Skeletal muscle satellite cell (primary cell): ENCODE measurements at regions not wholly inside any gene's neighbourhood (a gene's known extent, or its start where the extent isn't known, plus 50 kb on each side); places are given as distances from the start of the nearest gene placed in this dataset.

Experiments used
- H3K27me3 ChIP-seq: 2 replicates; pipeline ENCODE4 v1.7.0; 2013; ENCODE audit warnings: low read length; ENCODE audit not compliant: control insufficient read depth, insufficient read depth
- H3K36me3 ChIP-seq: 2 replicates; pipeline ENCODE4 v1.7.0; 2013; ENCODE audit warnings: mild to moderate bottlenecking, control low read depth, low read length; ENCODE audit not compliant: insufficient read depth
- H3K4me1 ChIP-seq: 2 replicates; pipeline ENCODE4 v1.7.0; 2013; ENCODE audit warnings: low read length; ENCODE audit not compliant: control insufficient read depth, insufficient read depth
- H3K4me2 ChIP-seq: 2 replicates; pipeline ENCODE4 v1.7.0; 2013; ENCODE audit warnings: mild to moderate bottlenecking, low read length
- H3K4me3 ChIP-seq: 2 replicates; pipeline ENCODE4 v1.7.0; 2013; ENCODE audit warnings: low read length
- H3K9ac ChIP-seq: 2 replicates; pipeline ENCODE4 v1.7.0; 2013; ENCODE audit warnings: mild to moderate bottlenecking, low read depth, low read length, moderate library complexity
- H3K9me3 ChIP-seq: replicated peaks from 2 replicates; pipeline ENCODE4 v1.7.0; 2013; ENCODE audit warnings: mild to moderate bottlenecking, control low read depth, low read length

DNA sequence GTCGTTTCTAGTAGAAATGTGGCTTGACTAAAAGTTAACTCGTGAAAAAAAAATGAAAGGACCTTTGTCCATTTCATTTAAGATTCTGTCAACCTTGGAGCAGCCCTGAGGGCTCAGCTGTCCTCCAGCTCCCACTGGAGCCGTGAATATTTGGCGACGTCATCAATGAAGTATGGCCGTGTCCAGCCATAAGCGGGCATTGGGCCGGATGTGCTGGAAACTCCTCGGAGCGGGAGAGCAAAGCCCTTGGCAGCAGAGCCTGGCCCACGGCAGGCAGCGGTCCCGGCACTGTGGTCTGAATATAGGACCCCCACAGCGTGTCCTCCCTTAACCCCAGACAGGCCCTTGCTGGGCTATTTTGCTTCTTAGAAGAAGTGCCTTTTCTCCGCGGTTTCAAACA lies 50.0 kb downstream of the JAKMIP3 start:
- Histone ChIP-seq H3K36me3 (no peaks in the 10 kb centered on the region), H3K4me3 (no peak overlapping the region), H3K9ac (no peak overlapping the region), H3K27me3 (no peaks in the 10 kb centered on the region), H3K4me1 (no peaks in the 10 kb centered on the region), H3K4me2 (no peak overlapping the region), H3K9me3 (no peaks in the 10 kb centered on the region)

DNA sequence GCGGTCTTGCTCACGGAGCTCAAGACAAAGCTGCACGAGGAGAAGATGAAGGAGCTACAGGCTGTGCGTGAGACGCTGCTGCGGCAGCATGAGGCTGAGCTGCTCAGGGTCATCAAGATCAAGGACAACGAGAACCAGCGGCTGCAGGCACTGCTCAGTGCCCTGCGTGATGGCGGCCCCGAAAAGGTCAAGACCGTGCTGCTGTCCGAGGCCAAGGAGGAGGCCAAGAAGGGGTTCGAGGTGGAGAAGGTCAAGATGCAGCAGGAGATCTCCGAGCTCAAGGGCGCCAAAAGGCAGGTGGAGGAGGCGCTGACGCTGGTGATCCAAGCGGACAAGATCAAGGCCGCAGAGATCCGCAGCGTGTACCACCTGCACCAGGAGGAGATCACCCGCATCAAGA lies 51.4 kb downstream of the JAKMIP3 start:
- H3K4me3 ChIP-seq, result no peak overlapping the region
- no peaks in the 10 kb centered on the region for H3K9me3 ChIP-seq
- no peak overlapping the region for H3K4me2 ChIP-seq
- no peak overlapping the region for H3K9ac ChIP-seq
- H3K4me1 ChIP-seq, result no peaks in the 10 kb centered on the region
- H3K27me3 ChIP-seq, result no peaks in the 10 kb centered on the region
- no peaks in the 10 kb centered on the region for H3K36me3 ChIP-seq

DNA sequence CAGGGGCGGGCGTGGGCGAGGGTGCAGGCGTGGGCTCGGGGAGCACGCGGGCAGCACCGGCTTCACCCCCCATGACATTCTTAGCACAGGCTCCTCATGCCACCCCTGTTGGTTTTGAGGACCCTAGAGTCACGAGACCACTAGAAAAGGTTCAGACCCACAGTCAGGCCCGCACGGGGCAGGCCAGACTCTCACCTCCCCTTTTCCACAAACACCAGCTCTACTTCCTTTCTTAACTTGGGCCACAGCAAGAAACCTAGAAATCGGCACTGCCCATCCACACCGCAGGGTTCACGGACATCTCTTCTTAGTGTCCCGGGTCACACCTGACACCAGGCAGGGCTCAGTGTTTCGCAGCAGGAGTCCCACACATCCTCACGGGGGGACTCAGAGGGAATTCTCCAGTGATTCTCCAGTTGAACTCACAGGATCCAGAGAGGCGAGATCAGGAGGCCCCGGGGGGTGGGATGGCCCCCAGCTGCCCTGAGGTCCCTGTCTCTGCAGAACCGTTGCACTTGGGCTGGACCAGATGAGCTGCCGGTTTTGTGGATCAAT lies 52.0 kb downstream of the JAKMIP3 start:
- no peaks in the 10 kb centered on the region for H3K36me3 ChIP-seq
- H3K27me3 ChIP-seq, result no peaks in the 10 kb centered on the region

DNA sequence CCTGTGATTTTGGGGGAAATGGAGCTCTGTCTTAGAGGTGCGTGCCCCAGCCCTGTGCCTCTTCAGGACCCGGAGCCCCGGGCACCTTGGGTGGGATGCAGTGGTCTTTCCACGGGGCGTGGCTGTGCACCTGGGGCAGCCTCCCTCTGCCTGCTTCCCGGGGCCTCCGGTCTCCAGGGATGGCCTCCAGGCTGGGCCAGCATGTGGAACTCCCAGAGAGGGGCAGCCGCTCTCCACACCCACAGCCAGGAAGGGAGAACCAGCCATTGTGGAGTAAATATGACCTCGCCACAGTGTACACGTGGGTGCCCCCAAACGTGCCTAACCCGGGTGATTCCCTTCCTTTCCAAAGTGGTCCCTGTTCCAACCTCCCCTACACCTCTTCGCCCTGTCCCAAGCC lies 52.6 kb downstream of the JAKMIP3 start:
- no peaks in the 10 kb centered on the region for H3K4me1 ChIP-seq
- H3K9ac ChIP-seq, result no peak overlapping the region
- H3K4me2 ChIP-seq, result no peak overlapping the region
- H3K4me3 ChIP-seq, result no peak overlapping the region
- H3K36me3 ChIP-seq, result no peaks in the 10 kb centered on the region
- H3K27me3 ChIP-seq, result no peaks in the 10 kb centered on the region
- no peaks in the 10 kb centered on the region for H3K9me3 ChIP-seq

More for the DNA sequence above, 52.0 kb downstream of the JAKMIP3 start:
- H3K4me3 ChIP-seq, result no peak overlapping the region
- H3K4me1 ChIP-seq, result no peaks in the 10 kb centered on the region
- no peak overlapping the region for H3K4me2 ChIP-seq
- no peaks in the 10 kb centered on the region for H3K9me3 ChIP-seq
- no peak overlapping the region for H3K9ac ChIP-seq

DNA sequence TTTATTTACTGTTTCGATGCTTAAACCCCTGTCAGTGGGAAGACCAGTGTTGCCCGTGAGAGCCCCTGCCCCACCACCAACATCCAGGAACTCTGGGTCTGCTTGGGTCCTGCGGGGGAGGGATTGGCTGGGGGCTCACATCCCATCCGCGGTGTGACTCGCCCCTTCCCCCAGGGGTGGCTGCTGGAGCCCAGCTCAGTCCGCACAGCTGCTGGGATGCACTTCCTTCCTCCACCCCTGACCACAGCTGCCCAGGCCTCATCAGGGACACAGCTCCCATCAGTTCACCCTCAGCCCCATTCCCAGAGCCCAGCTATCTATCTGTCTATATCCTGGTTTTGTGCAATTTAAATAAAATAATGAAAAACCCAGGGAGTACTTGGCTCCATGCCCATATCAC lies 54.5 kb downstream of the JAKMIP3 start:
- H3K4me3 ChIP-seq, result no peak overlapping the region
- H3K27me3 ChIP-seq, result no peaks in the 10 kb centered on the region
- no peak overlapping the region for H3K4me2 ChIP-seq
- H3K9ac ChIP-seq, result no peak overlapping the region
- no peaks in the 10 kb centered on the region for H3K9me3 ChIP-seq
- H3K4me1 ChIP-seq, result no peaks in the 10 kb centered on the region
- no peaks in the 10 kb centered on the region for H3K36me3 ChIP-seq

DNA sequence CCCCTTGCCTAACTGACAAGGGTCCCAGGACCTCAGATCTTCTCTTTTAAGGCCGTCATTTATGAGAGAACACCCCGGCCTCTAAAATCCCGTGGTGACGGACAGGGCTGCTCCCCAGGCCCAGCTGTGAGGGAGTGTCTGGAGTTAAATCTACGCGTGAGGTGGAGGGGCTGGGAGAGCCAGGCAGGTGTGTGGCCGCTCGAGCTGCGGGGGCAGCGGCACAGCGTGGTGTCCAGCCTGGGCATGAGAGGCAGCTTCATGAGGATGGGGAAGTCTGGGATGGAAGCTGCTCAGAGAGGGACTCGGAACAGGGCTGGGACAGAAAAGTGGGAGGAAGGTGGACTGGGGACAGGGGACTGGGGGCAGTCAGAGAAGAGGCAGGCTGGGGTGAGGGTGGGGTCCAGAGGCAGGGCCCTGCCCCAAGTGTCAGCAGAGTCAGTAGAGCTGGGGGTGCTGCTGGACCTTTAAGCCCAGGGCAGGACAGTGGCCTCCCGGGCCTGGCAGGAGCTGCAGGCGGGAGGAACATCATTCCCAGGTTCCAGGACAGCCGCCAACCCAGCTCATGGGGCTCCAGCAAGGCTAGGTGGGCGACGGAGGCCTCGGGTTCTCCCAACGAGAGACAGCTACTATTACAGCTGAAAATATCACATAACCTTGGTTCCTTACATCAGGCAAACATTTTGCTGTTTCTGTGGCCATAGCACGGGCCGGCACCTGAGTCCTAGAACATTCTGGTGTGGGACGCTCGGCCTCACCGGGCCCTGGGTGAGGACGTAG lies 55.2 kb downstream of the JAKMIP3 start:
- H3K9ac ChIP-seq, result no peak overlapping the region
- no peak overlapping the region for H3K4me2 ChIP-seq
- no peaks in the 10 kb centered on the region for H3K4me1 ChIP-seq
- no peaks in the 10 kb centered on the region for H3K9me3 ChIP-seq
- no peaks in the 10 kb centered on the region for H3K36me3 ChIP-seq
- no peak overlapping the region for H3K4me3 ChIP-seq
- no peaks in the 10 kb centered on the region for H3K27me3 ChIP-seq

DNA sequence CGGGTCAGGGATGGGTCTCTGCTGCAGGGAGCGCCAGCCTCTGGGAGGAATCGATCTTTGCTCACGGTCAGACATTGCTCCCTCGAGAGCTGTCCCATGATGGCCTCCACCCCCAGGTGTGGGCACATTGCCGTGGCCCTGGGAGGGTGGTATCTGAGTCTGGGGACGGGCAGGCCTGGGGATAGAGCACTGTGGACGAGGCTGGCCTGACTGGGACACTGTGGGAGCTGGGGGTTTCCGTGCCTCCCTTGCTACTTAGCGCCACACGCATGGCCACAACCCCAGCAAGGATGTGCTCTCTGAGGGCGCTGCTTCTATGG lies 55.7 kb downstream of the JAKMIP3 start:
- H3K4me2 ChIP-seq, result no peak overlapping the region
- H3K9me3 ChIP-seq, result no peaks in the 10 kb centered on the region
- no peak overlapping the region for H3K9ac ChIP-seq
- no peaks in the 10 kb centered on the region for H3K36me3 ChIP-seq
- H3K4me3 ChIP-seq, result no peak overlapping the region
- no peaks in the 10 kb centered on the region for H3K27me3 ChIP-seq
- H3K4me1 ChIP-seq, result no peaks in the 10 kb centered on the region

DNA sequence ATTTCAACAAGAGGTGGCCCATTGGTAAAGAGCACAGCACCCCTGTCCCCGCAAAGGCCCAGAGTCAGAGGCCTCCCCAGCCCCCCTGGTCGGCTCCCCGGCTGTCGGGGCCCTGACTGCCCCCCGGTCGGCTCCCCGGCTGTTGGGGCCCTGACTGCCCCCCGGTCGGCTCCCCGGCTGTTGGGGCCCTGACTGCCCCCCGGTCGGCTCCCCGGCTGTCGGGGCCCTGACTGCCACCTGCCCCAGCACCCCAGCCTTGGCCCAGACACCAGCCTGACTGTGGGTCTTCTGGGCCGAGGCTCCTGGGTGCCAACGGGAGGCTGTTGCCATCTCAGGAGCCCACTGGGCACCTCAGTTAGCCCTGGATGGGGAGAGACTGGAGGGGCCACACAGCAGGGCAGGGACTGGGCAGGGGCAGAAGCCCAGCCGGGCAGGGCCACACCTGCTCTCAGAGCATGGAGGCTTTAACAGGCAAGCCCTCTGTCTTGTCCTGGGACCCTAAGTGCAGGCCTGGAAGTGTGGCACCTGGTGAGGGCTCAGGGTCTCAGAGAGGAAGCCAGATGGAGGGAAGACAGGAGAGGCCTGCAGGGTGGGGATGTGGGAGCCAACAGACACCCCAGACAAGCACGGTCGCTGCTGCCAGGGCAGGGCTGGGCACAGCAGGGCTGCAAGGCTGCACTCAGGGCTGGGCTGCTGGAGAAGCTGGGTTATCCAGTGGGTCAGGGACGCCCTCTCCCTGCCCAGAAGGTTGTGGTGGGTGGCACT lies 56.5 kb downstream of the JAKMIP3 start:
- Histone ChIP-seq H3K27me3 (no peaks in the 10 kb centered on the region), H3K4me1 (no peaks in the 10 kb centered on the region), H3K36me3 (no peaks in the 10 kb centered on the region), H3K4me2 (no peak overlapping the region), H3K4me3 (no peak overlapping the region), H3K9ac (no peak overlapping the region), H3K9me3 (no peaks in the 10 kb centered on the region)

DNA sequence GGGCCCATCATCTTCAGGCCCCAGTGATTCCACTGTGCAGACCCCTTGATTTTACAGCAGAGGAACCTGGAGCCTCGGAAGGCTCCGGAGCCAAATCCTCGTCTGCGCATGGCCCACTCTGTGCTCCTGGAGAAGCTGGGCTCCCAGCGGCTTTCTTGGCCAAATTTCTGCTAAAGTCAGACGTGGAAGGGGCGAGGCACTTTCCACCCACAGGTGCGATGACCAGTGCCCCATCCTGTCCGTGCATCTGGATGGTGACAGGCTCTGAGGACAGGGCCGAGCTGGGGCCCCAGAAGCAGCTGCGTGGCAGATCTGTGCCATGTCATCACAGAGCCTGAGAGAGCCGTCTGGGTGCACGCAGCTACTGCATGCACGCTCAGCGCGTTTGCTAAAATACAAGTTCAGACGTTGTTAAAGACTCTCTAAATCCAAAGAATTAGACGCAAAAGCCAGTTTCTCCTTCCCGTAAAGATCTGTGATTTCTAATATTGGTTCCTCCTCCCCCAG lies 57.2 kb downstream of the JAKMIP3 start:
- Histone ChIP-seq H3K4me1 (no peaks in the 10 kb centered on the region), H3K27me3 (no peaks in the 10 kb centered on the region), H3K36me3 (no peaks in the 10 kb centered on the region), H3K9me3 (no peaks in the 10 kb centered on the region), H3K4me2 (no peak overlapping the region), H3K4me3 (no peak overlapping the region), H3K9ac (no peak overlapping the region)

DNA sequence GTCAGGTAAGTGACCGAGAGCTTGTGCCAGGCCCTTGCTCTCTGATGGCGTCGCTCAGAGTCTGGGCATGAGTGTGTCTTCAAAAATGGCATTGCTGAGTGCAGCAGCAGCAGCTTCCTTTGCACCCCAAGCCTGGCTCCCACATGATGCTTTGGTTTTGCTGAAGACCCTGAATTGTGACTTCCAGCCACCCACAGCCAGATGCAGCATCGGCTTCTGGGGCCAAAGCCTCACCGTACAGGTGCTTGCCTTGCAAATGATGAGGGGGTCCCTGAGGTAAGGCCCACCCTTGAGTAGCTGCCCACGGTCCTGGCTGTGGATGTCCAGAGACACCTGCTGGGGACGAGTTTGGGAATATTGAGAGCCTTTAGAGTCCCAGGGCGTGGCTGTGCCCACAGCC lies 57.9 kb downstream of the JAKMIP3 start:
- H3K9me3 ChIP-seq, result no peaks in the 10 kb centered on the region
- H3K4me1 ChIP-seq, result no peaks in the 10 kb centered on the region
- H3K27me3 ChIP-seq, result no peaks in the 10 kb centered on the region
- no peak overlapping the region for H3K9ac ChIP-seq
- no peak overlapping the region for H3K4me3 ChIP-seq
- no peak overlapping the region for H3K4me2 ChIP-seq
- no peaks in the 10 kb centered on the region for H3K36me3 ChIP-seq

DNA sequence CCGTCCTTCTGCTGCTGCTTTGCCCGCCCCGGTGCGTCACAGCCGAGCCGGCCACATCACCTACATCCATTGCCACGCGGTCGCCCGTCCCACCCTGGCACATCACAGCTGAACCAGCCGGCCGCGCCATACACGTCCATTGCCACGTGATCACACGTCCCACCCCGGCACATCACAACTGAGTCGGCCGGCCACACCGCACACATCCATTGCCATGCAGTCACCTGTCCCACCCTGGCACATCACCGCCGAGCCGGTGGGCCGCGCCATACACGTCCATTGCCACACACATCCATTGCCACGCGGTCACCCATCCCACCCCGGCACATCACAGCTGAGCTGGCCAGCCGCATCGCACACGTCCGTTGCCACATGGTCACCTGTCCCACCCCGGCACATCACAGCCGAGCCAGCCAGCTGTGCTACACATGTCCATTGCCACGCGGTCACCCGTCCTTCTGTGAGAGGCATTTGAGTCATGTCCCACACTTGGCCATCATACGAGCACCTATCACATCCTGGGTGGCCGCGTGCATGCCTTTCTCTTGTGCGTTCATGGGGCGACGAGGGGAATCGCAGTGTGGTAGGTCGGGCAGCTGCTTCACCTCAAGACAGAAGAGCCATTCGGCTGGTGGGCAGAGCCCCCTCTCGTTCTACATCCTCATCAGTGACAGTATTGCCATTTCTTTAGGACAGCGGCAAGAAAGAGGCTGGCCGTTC lies 58.6 kb downstream of the JAKMIP3 start:
- no peak overlapping the region for H3K9ac ChIP-seq
- no peaks in the 10 kb centered on the region for H3K4me1 ChIP-seq
- H3K9me3 ChIP-seq, result no peaks in the 10 kb centered on the region
- H3K27me3 ChIP-seq, result peaks cover 2% of the 10 kb centered on the region
- H3K36me3 ChIP-seq, result no peaks in the 10 kb centered on the region
- no peak overlapping the region for H3K4me3 ChIP-seq
- no peak overlapping the region for H3K4me2 ChIP-seq
